ENCODE measurements at regions not wholly inside any gene's neighbourhood (a gene's known extent, or its start where the extent isn't known, plus 50 kb on each side); places are given as distances from the start of the nearest gene placed in this dataset.

- H3K79me2 ChIP-seq (ENCODE audit: control insufficient read depth, insufficient read depth, low read length), result no peaks in the 10 kb centered on the region
- no peak overlapping the region for H2AFZ ChIP-seq (ENCODE audit: low read length)
- DNase-seq (ENCODE audit: low read depth in 2 of 2), result no peak
- TF ChIP-seq CTCF (conservative IDR thresholded peaks at IDR 0.05 in 1 of 2, IDR thresholded peaks at IDR 0.05 in 1 of 2; ENCODE audit: low read depth in 1 of 2, low read length in 2 of 2), result no peak
- no peak for TF ChIP-seq EZH2 (IDR thresholded peaks at IDR 0.05; ENCODE audit: low read length, missing control alignments)
- H3K4me3 ChIP-seq (replicated peaks in 1 of 4; ENCODE audit: control extremely low read depth in 1 of 4, insufficient read depth in 1 of 4, low read depth in 3 of 4, low read length in 4 of 4), result no peak overlapping the region
- no peaks in the 10 kb centered on the region for H3K27me3 ChIP-seq (ENCODE audit: control insufficient read depth, insufficient read depth, low read length)
- H3K9me3 ChIP-seq (ENCODE audit: control insufficient read depth, insufficient read depth, low read depth, low read length), result no peaks in the 10 kb centered on the region
- no peak overlapping the region for H3K9ac ChIP-seq (ENCODE audit: insufficient read depth, low read length)
- H3K27ac ChIP-seq (ENCODE audit: insufficient read depth, low read length), result no peak overlapping the region
- H3K4me2 ChIP-seq (ENCODE audit: extremely low read depth, insufficient read depth, low read length), result no peak overlapping the region
- H4K20me1 ChIP-seq (ENCODE audit: control insufficient read depth, extremely low read depth, insufficient read depth, low read length), result no peaks in the 10 kb centered on the region
- H3K4me1 ChIP-seq (ENCODE audit: control insufficient read depth, extremely low read depth, insufficient read depth, low read length), result peaks cover 7% of the 10 kb centered on the region
- no peaks in the 10 kb centered on the region for H3K36me3 ChIP-seq (ENCODE audit: control insufficient read depth, insufficient read depth, low read length)
Observed at GRCh38 chr2:238969857-238970256, 122.0 kb downstream of the TWIST2 start.

GRCh38 chr2:238970553-238971081, 122.7 kb downstream of the TWIST2 start:
- no peaks in the 10 kb centered on the region for H3K9me3 ChIP-seq (ENCODE audit: control insufficient read depth, insufficient read depth, low read depth, low read length)
- no peak overlapping the region for H3K9ac ChIP-seq (ENCODE audit: insufficient read depth, low read length)
- H2AFZ ChIP-seq (ENCODE audit: low read length), result no peak overlapping the region
- H3K4me3 ChIP-seq (replicated peaks in 1 of 4; ENCODE audit: control extremely low read depth in 1 of 4, insufficient read depth in 1 of 4, low read depth in 3 of 4, low read length in 4 of 4), result no peak overlapping the region
- H3K79me2 ChIP-seq (ENCODE audit: control insufficient read depth, insufficient read depth, low read length), result no peaks in the 10 kb centered on the region
- H3K4me2 ChIP-seq (ENCODE audit: extremely low read depth, insufficient read depth, low read length), result no peak overlapping the region
- no peaks in the 10 kb centered on the region for H3K36me3 ChIP-seq (ENCODE audit: control insufficient read depth, insufficient read depth, low read length)
- H3K27me3 ChIP-seq (ENCODE audit: control insufficient read depth, insufficient read depth, low read length), result no peaks in the 10 kb centered on the region
- peaks cover 11% of the 10 kb centered on the region for H3K4me1 ChIP-seq (ENCODE audit: control insufficient read depth, extremely low read depth, insufficient read depth, low read length)
- no peak overlapping the region for H3K27ac ChIP-seq (ENCODE audit: insufficient read depth, low read length)
- no peak for TF ChIP-seq EZH2 (IDR thresholded peaks at IDR 0.05; ENCODE audit: low read length, missing control alignments)
- TF ChIP-seq CTCF (conservative IDR thresholded peaks at IDR 0.05 in 1 of 2, IDR thresholded peaks at IDR 0.05 in 1 of 2; ENCODE audit: low read depth in 1 of 2, low read length in 2 of 2), result peak; percentile 97 to 100
- DNase-seq (ENCODE audit: low read depth in 2 of 2), result peak; percentile 41 to 61
- H4K20me1 ChIP-seq (ENCODE audit: control insufficient read depth, extremely low read depth, insufficient read depth, low read length), result no peaks in the 10 kb centered on the region

GRCh38 chr2:238971318-238972145, 123.6 kb downstream of the TWIST2 start:
- no peak for DNase-seq (ENCODE audit: low read depth in 2 of 2)
- no peaks in the 10 kb centered on the region for H3K9me3 ChIP-seq (ENCODE audit: control insufficient read depth, insufficient read depth, low read depth, low read length)
- no peak overlapping the region for H3K9ac ChIP-seq (ENCODE audit: insufficient read depth, low read length)
- H3K36me3 ChIP-seq (ENCODE audit: control insufficient read depth, insufficient read depth, low read length), result no peaks in the 10 kb centered on the region
- no peak overlapping the region for H3K4me2 ChIP-seq (ENCODE audit: extremely low read depth, insufficient read depth, low read length)
- no peaks in the 10 kb centered on the region for H3K27me3 ChIP-seq (ENCODE audit: control insufficient read depth, insufficient read depth, low read length)
- H4K20me1 ChIP-seq (ENCODE audit: control insufficient read depth, extremely low read depth, insufficient read depth, low read length), result no peaks in the 10 kb centered on the region
- TF ChIP-seq EZH2 (IDR thresholded peaks at IDR 0.05; ENCODE audit: low read length, missing control alignments) (no peak), CTCF (conservative IDR thresholded peaks at IDR 0.05 in 1 of 2, IDR thresholded peaks at IDR 0.05 in 1 of 2; ENCODE audit: low read depth in 1 of 2, low read length in 2 of 2) (no peak)
- H3K4me1 ChIP-seq (ENCODE audit: control insufficient read depth, extremely low read depth, insufficient read depth, low read length), result peaks cover 11% of the 10 kb centered on the region
- no peak overlapping the region for H3K27ac ChIP-seq (ENCODE audit: insufficient read depth, low read length)
- H2AFZ ChIP-seq (ENCODE audit: low read length), result no peak overlapping the region
- H3K79me2 ChIP-seq (ENCODE audit: control insufficient read depth, insufficient read depth, low read length), result no peaks in the 10 kb centered on the region
- no peak overlapping the region for H3K4me3 ChIP-seq (replicated peaks in 1 of 4; ENCODE audit: control extremely low read depth in 1 of 4, insufficient read depth in 1 of 4, low read depth in 3 of 4, low read length in 4 of 4)

All from fibroblast of lung (primary cell).